ENCODE measurements at regions not wholly inside any gene's neighbourhood (a gene's known extent, or its start where the extent isn't known, plus 50 kb on each side); places are given as distances from the start of the nearest gene placed in this dataset.

- Histone ChIP-seq H3K4me1 (ENCODE audit: insufficient read depth, low read length, poor library complexity, severe bottlenecking) (no peaks in the 10 kb centered on the region), H3K4me3 (ENCODE audit: low read length, poor library complexity, severe bottlenecking) (no peak overlapping the region), H3K9ac (ENCODE audit: low read depth, low read length, poor library complexity, severe bottlenecking) (no peak overlapping the region), H2AFZ (ENCODE audit: low read length) (no peak overlapping the region), H3K4me2 (ENCODE audit: low read depth, low read length, poor library complexity, severe bottlenecking) (no peak overlapping the region), H3K27me3 (ENCODE audit: insufficient read depth, low read length, poor library complexity, severe bottlenecking) (no peaks in the 10 kb centered on the region), H3K9me2 (replicated peaks; ENCODE audit: low read depth, low read length) (no peaks in the 10 kb centered on the region), H3K36me3 (ENCODE audit: insufficient read depth, low read length) (no peaks in the 10 kb centered on the region), H3K79me2 (ENCODE audit: insufficient read depth, low read length) (no peaks in the 10 kb centered on the region), H3K9me3 (ENCODE audit: insufficient read depth, low read depth, low read length) (no peaks in the 10 kb centered on the region), H4K20me1 (ENCODE audit: insufficient read depth, low read length, poor library complexity, severe bottlenecking) (no peaks in the 10 kb centered on the region), H3F3A (ENCODE audit: low read depth) (no peaks in the 10 kb centered on the region)
- TF ChIP-seq EZH2phosphoT487 (IDR thresholded peaks at IDR 0.05; ENCODE audit: borderline replicate concordance), result no peak
- TF ChIP-seq CTCF (conservative IDR thresholded peaks at IDR 0.05; ENCODE audit: low read length), result no peak
Observed at GRCh38 chr18:4658804-4659203, 203.7 kb upstream of the DLGAP1 start.

- no peak overlapping the region for H3K4me3 ChIP-seq (ENCODE audit: low read length, poor library complexity, severe bottlenecking)
- H4K20me1 ChIP-seq (ENCODE audit: insufficient read depth, low read length, poor library complexity, severe bottlenecking), result no peaks in the 10 kb centered on the region
- H3K79me2 ChIP-seq (ENCODE audit: insufficient read depth, low read length), result no peaks in the 10 kb centered on the region
- no peaks in the 10 kb centered on the region for H3F3A ChIP-seq (ENCODE audit: low read depth)
- no peak overlapping the region for H3K9ac ChIP-seq (ENCODE audit: low read depth, low read length, poor library complexity, severe bottlenecking)
- no peaks in the 10 kb centered on the region for H3K4me1 ChIP-seq (ENCODE audit: insufficient read depth, low read length, poor library complexity, severe bottlenecking)
- H3K27me3 ChIP-seq (ENCODE audit: insufficient read depth, low read length, poor library complexity, severe bottlenecking), result no peaks in the 10 kb centered on the region
- H2AFZ ChIP-seq (ENCODE audit: low read length), result no peak overlapping the region
- H3K9me3 ChIP-seq (ENCODE audit: insufficient read depth, low read depth, low read length), result no peaks in the 10 kb centered on the region
- no peak for TF ChIP-seq CTCF (conservative IDR thresholded peaks at IDR 0.05; ENCODE audit: low read length)
- no peak for TF ChIP-seq EZH2phosphoT487 (IDR thresholded peaks at IDR 0.05; ENCODE audit: borderline replicate concordance)
- no peaks in the 10 kb centered on the region for H3K9me2 ChIP-seq (replicated peaks; ENCODE audit: low read depth, low read length)
- H3K36me3 ChIP-seq (ENCODE audit: insufficient read depth, low read length), result no peaks in the 10 kb centered on the region
- H3K4me2 ChIP-seq (ENCODE audit: low read depth, low read length, poor library complexity, severe bottlenecking), result no peak overlapping the region
Observed at GRCh38 chr18:4653418-4653817, 198.3 kb upstream of the DLGAP1 start.

- Histone ChIP-seq H3F3A (ENCODE audit: low read depth) (no peaks in the 10 kb centered on the region), H2AFZ (ENCODE audit: low read length) (no peak overlapping the region), H3K4me2 (ENCODE audit: low read depth, low read length, poor library complexity, severe bottlenecking) (no peak overlapping the region), H3K4me3 (ENCODE audit: low read length, poor library complexity, severe bottlenecking) (no peak overlapping the region), H4K20me1 (ENCODE audit: insufficient read depth, low read length, poor library complexity, severe bottlenecking) (no peaks in the 10 kb centered on the region), H3K4me1 (ENCODE audit: insufficient read depth, low read length, poor library complexity, severe bottlenecking) (no peaks in the 10 kb centered on the region), H3K9me2 (replicated peaks; ENCODE audit: low read depth, low read length) (no peaks in the 10 kb centered on the region), H3K36me3 (ENCODE audit: insufficient read depth, low read length) (no peaks in the 10 kb centered on the region), H3K79me2 (ENCODE audit: insufficient read depth, low read length) (no peaks in the 10 kb centered on the region), H3K9me3 (ENCODE audit: insufficient read depth, low read depth, low read length) (no peaks in the 10 kb centered on the region), H3K27me3 (ENCODE audit: insufficient read depth, low read length, poor library complexity, severe bottlenecking) (no peaks in the 10 kb centered on the region), H3K9ac (ENCODE audit: low read depth, low read length, poor library complexity, severe bottlenecking) (no peak overlapping the region)
- TF ChIP-seq CTCF (conservative IDR thresholded peaks at IDR 0.05; ENCODE audit: low read length), result no peak
- no peak for TF ChIP-seq EZH2phosphoT487 (IDR thresholded peaks at IDR 0.05; ENCODE audit: borderline replicate concordance)
Observed at GRCh38 chr18:4641771-4642368, 186.8 kb upstream of the DLGAP1 start.
